ENCODE measurements at regions not wholly inside any gene's neighbourhood (a gene's known extent, or its start where the extent isn't known, plus 50 kb on each side); places are given as distances from the start of the nearest gene placed in this dataset.

DNA sequence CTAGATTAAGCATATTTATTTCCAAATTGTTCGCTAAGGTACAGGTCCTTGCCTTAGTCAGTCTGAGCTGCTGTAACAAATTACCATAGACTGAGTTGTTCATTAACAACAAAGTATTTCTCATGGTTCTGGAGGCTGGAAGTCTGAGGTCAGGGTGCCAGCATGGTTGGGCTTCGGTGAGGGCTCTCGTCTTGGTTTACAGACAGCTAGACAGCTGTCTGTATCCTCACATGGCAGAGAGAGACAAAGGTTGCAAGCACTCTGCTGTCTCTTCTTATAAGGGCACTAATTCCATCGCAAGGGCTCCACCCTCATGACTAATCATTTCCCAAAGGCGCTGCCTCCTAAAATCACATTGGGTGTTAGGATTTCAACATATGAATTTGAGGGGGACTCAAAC is 115.3 kb upstream of the GMDS start:
- TF ChIP-seq, protein P1, sequence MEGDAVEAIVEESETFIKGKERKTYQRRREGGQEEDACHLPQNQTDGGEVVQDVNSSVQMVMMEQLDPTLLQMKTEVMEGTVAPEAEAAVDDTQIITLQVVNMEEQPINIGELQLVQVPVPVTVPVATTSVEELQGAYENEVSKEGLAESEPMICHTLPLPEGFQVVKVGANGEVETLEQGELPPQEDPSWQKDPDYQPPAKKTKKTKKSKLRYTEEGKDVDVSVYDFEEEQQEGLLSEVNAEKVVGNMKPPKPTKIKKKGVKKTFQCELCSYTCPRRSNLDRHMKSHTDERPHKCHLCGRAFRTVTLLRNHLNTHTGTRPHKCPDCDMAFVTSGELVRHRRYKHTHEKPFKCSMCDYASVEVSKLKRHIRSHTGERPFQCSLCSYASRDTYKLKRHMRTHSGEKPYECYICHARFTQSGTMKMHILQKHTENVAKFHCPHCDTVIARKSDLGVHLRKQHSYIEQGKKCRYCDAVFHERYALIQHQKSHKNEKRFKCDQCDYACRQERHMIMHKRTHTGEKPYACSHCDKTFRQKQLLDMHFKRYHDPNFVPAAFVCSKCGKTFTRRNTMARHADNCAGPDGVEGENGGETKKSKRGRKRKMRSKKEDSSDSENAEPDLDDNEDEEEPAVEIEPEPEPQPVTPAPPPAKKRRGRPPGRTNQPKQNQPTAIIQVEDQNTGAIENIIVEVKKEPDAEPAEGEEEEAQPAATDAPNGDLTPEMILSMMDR (IDR thresholded peaks at IDR 0.05; ENCODE audit: low read length) = no peak
- TF ChIP-seq EZH2 (IDR thresholded peaks at IDR 0.05; ENCODE audit: borderline replicate concordance, low read length) = no peak

All from OCI-LY1 (cell line).